ENCODE measurements at regions not wholly inside any gene's neighbourhood (a gene's known extent, or its start where the extent isn't known, plus 50 kb on each side); places are given as distances from the start of the nearest gene placed in this dataset.

GRCh38 chr4:19544446-19545125 lies 707.1 kb upstream of the SLIT2 start:
- no peak for DNase-seq (ENCODE audit: low read depth)
- Histone ChIP-seq H3K4me3 (ENCODE audit: low read depth, low read length) (no peak overlapping the region), H3K27me3 (ENCODE audit: control insufficient read depth, insufficient read depth, low read length) (no peaks in the 10 kb centered on the region), H3K36me3 (ENCODE audit: control insufficient read depth, insufficient read depth, low read length) (no peaks in the 10 kb centered on the region)
- TF ChIP-seq, protein P1, sequence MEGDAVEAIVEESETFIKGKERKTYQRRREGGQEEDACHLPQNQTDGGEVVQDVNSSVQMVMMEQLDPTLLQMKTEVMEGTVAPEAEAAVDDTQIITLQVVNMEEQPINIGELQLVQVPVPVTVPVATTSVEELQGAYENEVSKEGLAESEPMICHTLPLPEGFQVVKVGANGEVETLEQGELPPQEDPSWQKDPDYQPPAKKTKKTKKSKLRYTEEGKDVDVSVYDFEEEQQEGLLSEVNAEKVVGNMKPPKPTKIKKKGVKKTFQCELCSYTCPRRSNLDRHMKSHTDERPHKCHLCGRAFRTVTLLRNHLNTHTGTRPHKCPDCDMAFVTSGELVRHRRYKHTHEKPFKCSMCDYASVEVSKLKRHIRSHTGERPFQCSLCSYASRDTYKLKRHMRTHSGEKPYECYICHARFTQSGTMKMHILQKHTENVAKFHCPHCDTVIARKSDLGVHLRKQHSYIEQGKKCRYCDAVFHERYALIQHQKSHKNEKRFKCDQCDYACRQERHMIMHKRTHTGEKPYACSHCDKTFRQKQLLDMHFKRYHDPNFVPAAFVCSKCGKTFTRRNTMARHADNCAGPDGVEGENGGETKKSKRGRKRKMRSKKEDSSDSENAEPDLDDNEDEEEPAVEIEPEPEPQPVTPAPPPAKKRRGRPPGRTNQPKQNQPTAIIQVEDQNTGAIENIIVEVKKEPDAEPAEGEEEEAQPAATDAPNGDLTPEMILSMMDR (IDR thresholded peaks at IDR 0.05; ENCODE audit: insufficient read depth, low read length, poor library complexity, severe bottlenecking), result no peak

GRCh38 chr4:19540859-19541540 lies 710.7 kb upstream of the SLIT2 start:
- no peak overlapping the region for H3K4me3 ChIP-seq (ENCODE audit: low read depth, low read length)
- H3K36me3 ChIP-seq (ENCODE audit: control insufficient read depth, insufficient read depth, low read length), result no peaks in the 10 kb centered on the region
- H3K27me3 ChIP-seq (ENCODE audit: control insufficient read depth, insufficient read depth, low read length), result no peaks in the 10 kb centered on the region
- TF ChIP-seq, protein P1 (IDR thresholded peaks at IDR 0.05; ENCODE audit: insufficient read depth, low read length, poor library complexity, severe bottlenecking), result no peak
- DNase-seq (ENCODE audit: low read depth), result no peak

DNA sequence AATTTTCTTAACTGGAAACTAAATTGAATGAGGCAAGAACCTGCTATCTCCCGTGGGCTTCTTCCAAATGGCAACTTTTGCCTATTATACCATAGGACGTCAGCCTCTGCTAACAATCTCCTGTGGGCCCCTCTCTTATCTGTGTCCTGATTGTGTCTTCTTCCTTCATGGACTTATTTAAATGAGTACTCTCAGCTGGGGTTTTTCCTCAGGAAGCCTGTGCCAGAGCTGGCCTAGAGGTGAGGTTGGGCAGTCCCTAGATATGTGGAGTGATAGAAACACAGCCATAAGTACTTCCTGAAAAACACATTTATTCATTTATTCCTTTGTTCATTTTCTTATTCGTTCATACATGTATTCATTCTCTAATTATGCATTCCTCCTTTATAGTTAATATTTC lies 712.5 kb upstream of the SLIT2 start:
- Histone ChIP-seq H3K36me3 (ENCODE audit: control insufficient read depth, insufficient read depth, low read length) (no peaks in the 10 kb centered on the region), H3K27me3 (ENCODE audit: control insufficient read depth, insufficient read depth, low read length) (no peaks in the 10 kb centered on the region), H3K4me3 (ENCODE audit: low read depth, low read length) (no peak overlapping the region)
- TF ChIP-seq, protein P1 (IDR thresholded peaks at IDR 0.05; ENCODE audit: insufficient read depth, low read length, poor library complexity, severe bottlenecking), result no peak
- DNase-seq (ENCODE audit: low read depth), result no peak

DNA sequence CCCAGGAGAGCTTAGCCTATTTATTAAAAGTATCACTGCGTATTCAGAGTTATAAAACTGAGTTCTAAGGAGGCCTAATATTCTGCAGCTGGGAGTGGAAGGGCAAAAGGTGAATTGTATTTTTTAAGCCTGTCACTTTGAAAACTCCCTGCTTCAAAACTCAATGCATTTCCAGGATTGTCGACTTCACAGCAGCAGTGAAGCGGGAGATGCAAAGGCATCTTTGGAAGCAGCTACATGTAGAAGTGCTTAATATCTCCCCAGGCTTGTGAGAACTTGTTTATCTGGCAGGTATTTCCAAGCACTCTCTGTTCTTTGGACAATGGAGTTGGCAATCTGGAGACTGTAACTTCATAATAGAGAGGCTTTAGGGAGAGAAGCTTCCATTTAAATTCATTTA lies 717.5 kb upstream of the SLIT2 start:
- TF ChIP-seq, protein P1 (IDR thresholded peaks at IDR 0.05; ENCODE audit: insufficient read depth, low read length, poor library complexity, severe bottlenecking), result no peak
- Histone ChIP-seq H3K27me3 (ENCODE audit: control insufficient read depth, insufficient read depth, low read length) (no peaks in the 10 kb centered on the region), H3K36me3 (ENCODE audit: control insufficient read depth, insufficient read depth, low read length) (no peaks in the 10 kb centered on the region), H3K4me3 (ENCODE audit: low read depth, low read length) (no peak overlapping the region)
- DNase-seq (ENCODE audit: low read depth), result no peak

- no peaks in the 10 kb centered on the region for H3K27me3 ChIP-seq (ENCODE audit: control insufficient read depth, insufficient read depth, low read length)
- TF ChIP-seq, protein P1 (IDR thresholded peaks at IDR 0.05; ENCODE audit: insufficient read depth, low read length, poor library complexity, severe bottlenecking), result no peak
- H3K4me3 ChIP-seq (ENCODE audit: low read depth, low read length), result no peak overlapping the region
- DNase-seq (ENCODE audit: low read depth), result no peak
- H3K36me3 ChIP-seq (ENCODE audit: control insufficient read depth, insufficient read depth, low read length), result no peaks in the 10 kb centered on the region
Observed at GRCh38 chr4:19531906-19532848, 719.5 kb upstream of the SLIT2 start.
